AG10803 (cell line): ENCODE measurements at regions not wholly inside any gene's neighbourhood (a gene's known extent, or its start where the extent isn't known, plus 50 kb on each side); places are given as distances from the start of the nearest gene placed in this dataset.

Experiments
- DNase-seq: peaks from one replicate; pipeline ENCODE4 v3.0.0; 2010; ENCODE audit warnings: low read depth
- H3K4me3 ChIP-seq: 2 replicates; pipeline ENCODE4 v1.5.1; 2011; ENCODE audit warnings: mild to moderate bottlenecking, low read length, control low read depth
- TF ChIP-seq, protein P1 (sequence below): conservative IDR thresholded peaks from 2 replicates; pipeline ENCODE4 v1.5.1; 2011; ENCODE audit warnings: mild to moderate bottlenecking, low read length, control low read depth, inconsistent platforms

DNA sequence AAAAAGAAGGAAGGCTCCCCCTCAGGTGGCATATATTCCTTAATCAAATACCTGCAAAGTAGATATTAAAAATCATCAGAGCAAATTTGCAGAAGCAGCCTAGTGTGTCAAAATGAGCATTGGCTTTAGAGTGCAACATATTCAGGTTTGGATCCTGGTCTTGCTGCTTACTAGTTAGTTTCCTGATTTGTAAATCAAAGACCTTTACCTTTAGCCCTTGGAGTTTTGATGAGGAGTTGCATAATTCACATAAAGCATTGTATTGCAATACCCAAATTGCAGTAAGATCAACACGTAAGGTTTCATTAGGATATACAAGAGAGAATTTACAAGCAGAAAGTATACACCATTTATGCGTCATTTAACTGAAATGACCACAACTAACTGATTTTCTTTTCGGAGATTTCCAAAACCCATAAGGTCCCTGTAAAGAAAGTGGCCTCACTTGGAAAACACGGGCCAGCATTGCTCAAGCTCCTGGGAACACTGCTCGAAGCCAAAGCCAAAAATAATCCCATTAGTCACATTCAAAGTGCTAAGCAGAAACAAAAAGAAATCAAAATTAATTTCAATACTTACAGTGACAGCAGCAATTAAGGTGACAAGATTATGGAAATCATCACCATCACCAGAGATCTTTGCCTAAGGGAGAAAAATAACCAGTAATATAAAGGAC lies 415.9 kb upstream of the ERCC4 start:
- TF ChIP-seq, protein P1, sequence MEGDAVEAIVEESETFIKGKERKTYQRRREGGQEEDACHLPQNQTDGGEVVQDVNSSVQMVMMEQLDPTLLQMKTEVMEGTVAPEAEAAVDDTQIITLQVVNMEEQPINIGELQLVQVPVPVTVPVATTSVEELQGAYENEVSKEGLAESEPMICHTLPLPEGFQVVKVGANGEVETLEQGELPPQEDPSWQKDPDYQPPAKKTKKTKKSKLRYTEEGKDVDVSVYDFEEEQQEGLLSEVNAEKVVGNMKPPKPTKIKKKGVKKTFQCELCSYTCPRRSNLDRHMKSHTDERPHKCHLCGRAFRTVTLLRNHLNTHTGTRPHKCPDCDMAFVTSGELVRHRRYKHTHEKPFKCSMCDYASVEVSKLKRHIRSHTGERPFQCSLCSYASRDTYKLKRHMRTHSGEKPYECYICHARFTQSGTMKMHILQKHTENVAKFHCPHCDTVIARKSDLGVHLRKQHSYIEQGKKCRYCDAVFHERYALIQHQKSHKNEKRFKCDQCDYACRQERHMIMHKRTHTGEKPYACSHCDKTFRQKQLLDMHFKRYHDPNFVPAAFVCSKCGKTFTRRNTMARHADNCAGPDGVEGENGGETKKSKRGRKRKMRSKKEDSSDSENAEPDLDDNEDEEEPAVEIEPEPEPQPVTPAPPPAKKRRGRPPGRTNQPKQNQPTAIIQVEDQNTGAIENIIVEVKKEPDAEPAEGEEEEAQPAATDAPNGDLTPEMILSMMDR: no peak
- H3K4me3 ChIP-seq: no peak overlapping the region
- no peak for DNase-seq

DNA sequence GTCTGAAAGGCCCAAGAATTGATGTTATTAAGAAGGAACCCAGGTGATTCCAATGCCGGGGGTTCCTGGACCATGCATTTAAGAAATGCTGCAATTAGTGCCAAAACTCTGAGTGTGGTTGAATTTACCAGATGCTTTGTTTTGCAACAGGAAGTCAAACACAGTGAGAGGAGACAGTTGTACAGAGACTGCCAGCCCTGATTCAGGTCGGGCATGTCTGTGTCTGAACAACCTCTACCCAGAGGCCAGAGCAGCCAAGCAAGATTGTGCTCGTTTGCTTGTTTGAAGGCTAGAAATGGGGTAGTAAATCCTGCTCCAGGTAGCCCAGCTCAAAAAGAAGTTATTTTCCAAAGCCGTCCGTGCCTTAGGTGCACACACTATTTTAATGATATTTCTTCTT lies 412.4 kb upstream of the ERCC4 start:
- DNase-seq: no peak
- H3K4me3 ChIP-seq: no peak overlapping the region
- TF ChIP-seq, protein P1: no peak

DNA sequence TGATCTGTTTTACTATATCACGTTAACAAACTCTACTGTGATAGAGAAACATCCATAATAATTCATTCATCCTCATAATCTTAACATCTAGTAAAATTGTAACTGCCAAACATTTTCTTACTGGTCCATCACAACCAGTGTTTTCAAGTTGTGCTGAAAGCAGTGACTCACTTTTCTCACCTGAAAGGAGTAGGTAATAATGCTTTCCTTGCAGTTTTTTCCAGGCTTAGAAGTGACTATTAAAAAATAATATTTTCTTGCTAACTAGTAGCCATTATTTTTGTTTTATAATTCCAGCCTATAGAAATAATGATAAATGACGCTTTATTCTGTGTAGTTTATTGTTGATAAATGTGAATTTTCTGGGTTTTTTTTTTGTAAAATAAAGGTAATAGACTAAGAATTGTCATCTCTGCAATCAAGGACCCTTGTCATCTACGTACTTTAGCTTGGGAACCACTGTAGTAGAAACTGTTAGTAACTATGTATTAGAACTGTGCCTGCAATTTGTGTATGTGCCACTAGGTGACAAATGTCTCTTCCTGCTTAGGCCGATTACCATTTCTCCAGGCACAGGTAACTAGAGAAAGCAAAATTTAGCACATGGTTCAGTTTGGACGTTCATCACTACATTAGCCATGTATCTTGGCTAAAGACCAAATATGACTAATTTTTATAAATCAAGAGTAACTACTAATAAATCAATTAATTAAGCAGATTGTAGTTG lies 409.4 kb upstream of the ERCC4 start:
- DNase-seq: no peak
- TF ChIP-seq, protein P1: no peak; the same call in 1 of the 2 replicates
- no peak overlapping the region for H3K4me3 ChIP-seq

DNA sequence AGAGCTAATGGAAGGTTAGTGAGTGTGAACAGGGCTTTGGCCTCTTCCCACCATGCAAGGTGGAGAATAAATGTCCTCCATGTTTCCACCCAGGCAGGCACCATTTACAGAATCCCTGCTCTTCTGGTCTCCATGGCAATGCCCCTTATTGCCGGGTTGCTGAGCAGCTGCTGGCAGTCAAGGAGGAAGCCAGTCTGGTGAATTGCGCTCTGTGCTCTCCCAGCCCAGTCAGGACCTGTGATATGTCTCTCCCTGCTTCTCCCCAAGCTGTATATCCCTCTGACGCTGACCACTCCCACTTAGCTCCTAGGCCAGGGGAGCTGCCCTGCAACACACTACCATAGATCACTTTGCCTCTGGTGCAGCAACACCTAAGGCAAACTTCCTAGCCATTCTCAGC lies 402.1 kb upstream of the ERCC4 start:
- DNase-seq: no peak
- no peak overlapping the region for H3K4me3 ChIP-seq
- TF ChIP-seq, protein P1: no peak

DNA sequence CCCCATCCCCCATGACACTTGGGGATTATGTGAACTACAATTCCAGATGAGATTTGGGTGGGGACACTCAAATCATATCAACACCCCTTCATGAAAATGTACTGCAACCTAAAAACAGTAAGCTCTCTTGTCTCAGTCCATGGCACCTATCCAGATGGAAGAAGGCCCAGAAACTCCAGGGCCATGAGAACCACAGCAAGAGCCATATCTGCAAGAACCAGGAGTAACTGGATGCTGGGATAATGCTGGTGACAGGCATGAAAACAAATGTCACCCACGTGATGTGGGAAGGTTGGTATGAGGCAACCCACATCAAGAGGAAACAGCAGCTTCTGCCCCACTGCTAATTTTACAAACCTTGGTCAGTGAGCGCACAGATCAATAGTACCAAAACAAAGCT lies 400.1 kb upstream of the ERCC4 start:
- TF ChIP-seq, protein P1: no peak
- no peak overlapping the region for H3K4me3 ChIP-seq
- DNase-seq: no peak

DNA sequence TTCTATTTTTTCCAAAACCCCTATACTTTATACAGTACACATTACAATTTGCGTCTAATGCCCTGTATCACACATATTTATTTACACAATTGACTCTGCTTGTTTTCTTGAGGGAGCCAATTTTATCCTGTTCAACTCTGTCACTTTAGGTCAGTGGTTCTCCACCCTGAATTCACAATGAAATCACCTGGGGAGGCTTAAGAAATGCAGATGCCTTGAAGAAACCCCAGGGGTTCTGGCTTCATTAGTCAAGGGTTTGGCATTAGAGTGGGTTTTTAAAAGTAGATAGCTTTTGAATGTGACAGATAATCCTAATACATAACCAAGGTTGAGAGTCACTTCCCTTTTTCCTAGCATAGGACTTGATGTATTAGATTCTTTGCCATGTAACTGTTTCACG lies 398.6 kb upstream of the ERCC4 start:
- TF ChIP-seq, protein P1: no peak
- H3K4me3 ChIP-seq: no peak overlapping the region

DNA sequence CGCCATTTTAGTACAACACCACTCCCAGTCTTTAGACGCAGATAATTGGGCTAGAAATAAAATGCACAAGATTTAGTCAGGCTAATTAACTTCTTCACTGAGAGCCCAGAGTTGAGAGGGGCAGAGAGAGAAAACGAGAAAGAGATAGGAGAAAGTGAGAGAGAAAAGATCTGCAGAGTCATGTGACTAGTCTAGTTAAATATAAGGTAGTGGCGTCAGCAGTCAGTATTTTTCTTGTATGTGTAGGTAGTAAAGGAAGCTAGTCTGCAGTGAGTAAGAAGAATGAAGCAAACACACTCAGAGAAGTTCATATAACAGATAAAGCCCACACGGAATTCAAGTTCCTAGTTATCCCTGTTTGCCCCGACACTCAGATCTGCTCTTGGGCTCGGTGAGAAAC lies 392.6 kb upstream of the ERCC4 start:
- no peak for DNase-seq
- no peak overlapping the region for H3K4me3 ChIP-seq
- TF ChIP-seq, protein P1: no peak

More for the DNA sequence above, 398.6 kb upstream of the ERCC4 start:
- no peak for DNase-seq
